ENCODE measurements at regions not wholly inside any gene's neighbourhood (a gene's known extent, or its start where the extent isn't known, plus 50 kb on each side); places are given as distances from the start of the nearest gene placed in this dataset.
A peak's percentile ranks its signal among the peaks of the same experiment; 100 is the strongest.
"Not testable (repeated sequence)": the region's sequence is repeated elsewhere in the genome, so short reads cannot be mapped to it uniquely, and the experiment has no call there.

DNA sequence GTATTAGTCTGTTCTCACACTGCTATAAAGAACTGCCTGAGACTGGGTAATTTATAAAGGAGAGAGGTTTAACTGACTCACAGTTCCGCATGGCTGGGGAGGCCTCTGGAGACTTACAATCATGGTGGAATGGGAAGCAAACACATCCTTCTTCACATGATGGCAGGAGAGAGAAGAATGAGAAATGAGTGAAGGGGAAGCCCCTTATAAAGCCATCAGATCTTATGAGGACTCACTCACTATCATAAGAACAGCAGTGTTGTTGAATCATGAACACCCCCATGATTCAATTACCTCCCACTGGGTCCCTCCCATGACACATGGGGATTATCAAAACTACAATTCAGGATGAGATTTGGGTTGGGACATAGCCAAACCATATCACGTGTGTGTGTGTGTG is 1764.4 kb upstream of the SEL1L start:
- DNase-seq (ENCODE audit: low spot score) = not testable (repeated sequence)

DNA sequence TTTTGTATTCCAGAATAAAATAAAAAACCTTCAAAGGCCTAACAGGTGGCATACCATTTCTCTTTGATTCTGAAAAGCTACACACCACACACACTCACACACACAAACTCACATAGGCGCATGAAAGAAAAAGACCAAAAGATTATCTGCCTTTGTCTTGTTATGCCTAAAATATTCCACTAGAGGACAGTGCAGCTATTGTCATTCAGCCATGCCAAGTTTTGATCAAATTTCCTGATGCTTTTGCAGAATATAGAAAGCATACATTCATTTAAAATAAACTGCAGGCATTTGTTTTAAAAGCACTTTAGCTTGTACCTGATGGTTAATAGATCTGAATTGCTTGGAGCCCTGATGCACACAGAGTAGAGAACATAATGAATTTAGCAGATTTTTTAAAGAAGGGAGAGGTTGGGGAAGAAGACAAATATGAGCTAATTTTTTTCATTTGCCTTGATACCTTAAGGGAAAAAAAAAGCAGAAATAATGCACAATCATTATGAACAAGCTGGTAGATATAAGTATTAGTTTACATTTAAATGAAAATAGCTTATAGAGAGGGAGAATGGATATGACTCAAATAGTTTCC is 1766.9 kb upstream of the SEL1L start:
- peak; percentile 5 for DNase-seq (ENCODE audit: low spot score)

DNA sequence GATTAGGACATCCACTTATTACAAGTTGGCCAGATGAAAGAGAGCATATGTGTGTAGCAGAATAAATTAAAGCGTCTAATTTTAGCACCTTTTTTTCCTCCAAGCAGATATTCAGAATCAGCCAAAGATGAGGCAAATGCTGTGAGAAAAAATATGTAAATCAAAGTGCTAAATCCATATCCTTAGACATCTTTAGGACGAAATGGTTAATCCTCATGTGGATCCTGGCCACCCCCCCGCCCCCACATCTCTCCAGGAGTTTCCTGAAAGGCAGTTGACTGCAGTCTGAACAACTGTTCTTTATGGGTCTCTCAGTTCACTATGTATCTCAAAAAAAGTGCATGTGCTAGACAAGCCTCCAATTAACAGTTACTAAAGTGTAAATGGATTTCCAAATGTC is 1768.1 kb upstream of the SEL1L start:
- no peak for DNase-seq (ENCODE audit: low spot score)

DNA sequence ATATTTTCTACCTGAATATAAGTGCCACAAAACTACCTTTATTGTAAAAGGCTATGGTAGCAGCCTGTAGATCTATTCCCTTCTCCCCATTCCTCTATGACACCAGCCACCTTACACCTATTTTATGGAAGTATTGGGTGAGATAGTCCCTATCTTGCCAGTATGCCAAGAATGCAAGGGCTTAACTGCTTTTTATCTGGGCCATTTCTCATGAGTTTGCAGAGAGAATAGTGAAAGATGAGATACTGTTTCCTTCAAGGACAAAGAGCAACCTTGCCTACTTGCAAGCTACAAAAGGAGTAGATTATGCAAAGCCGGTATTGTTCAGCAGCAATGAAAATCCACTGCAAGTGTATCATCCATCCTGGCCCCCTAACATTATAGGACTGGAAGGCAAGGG is 1775.6 kb upstream of the SEL1L start:
- DNase-seq (ENCODE audit: low spot score) = no peak

DNA sequence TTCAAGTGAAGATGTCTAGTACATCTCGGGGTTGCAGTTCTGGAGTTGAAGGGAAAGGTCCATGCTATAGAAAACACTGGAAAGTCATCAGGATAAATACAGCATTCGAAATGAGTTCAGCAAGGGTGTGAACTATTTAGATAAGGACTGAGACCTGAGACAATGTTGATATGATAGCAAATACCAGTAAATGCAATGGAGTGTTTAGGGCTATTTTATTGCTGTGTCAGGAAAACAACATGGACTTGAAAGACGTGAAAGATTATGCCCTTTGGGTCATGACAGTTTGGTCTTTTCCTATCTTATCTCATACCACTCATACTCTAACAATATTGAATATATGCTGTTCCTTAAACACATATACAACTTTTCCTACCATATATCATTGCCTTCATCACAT is 1776.2 kb upstream of the SEL1L start:
- no peak for DNase-seq (ENCODE audit: low spot score)

DNA sequence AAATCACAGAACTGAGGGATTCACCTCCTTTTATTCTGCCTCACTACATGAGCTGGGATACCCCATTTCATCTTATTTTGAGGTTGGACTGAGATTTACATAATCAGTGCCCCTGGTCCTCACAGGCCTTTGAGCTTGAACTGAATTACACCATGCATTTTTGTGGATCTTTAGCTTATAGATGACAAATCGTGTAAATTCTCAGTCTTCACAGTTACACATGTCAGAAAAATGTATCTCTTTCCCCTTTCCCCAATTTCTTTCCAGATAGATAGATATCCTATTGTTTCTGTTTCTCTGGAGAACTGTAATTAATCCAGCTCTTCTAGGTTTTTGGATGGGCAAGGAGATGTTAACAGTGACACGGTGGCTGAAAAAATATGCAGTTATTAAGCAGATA is 1778.9 kb upstream of the SEL1L start:
- DNase-seq (ENCODE audit: low spot score) = no peak

DNA sequence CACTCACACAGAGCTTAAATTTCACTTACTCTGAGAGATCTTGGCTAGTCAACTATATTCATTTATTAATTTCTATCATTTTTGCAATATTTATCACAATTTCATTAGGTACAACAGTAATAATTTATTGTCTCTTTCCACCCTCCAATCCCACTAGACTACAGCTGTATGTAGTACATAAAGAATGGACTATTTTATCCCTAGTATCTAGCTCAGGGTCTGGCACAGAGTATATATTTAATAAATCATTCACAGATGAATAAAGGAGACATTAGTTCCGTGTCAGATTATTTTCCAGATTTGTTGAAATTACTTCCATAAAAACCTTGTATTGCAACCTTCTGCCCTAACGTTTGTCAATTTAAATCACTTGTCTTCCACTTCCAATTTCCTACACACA is 1781.1 kb upstream of the SEL1L start:
- no peak for DNase-seq (ENCODE audit: low spot score)

DNA sequence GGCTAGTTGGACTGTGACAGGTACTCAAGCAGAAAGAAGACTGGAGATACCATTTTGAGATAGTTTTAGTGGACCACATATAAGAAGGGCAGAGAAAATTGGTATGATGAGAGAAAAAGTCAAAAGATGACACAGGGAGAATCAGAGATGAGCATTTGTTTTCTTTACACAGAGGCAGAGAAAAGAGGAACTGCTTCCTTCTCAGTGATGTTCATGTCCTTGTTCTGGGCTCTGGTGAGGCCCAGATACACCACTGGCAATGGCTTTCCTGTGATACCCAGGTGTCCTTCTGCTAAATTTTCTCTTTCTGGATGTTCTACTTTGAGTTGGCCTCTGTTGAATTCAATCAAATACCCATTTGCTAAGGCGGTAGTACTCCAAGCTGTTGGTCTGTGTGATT is 1782.7 kb upstream of the SEL1L start:
- DNase-seq (ENCODE audit: low spot score) = no peak

DNA sequence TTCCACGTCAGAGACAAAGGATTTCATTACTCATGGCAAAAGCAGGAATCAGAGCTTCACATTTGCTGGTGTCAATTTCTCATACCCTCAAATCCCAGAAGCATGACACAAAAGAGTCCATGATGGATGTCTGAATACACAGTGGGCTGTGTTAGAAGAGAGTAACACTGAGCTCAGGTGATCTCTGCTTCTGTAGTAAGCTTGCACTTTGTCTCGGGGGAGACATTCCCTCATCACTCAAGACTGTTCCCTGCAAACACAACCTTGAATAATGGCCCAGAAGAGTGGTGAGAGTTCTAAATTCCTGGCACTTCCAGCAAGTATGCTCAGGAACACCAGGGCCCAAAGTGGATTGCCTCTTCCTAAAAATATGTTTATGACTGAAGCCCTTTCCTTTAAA is 1787.2 kb upstream of the SEL1L start:
- no peak for DNase-seq (ENCODE audit: low spot score)

DNA sequence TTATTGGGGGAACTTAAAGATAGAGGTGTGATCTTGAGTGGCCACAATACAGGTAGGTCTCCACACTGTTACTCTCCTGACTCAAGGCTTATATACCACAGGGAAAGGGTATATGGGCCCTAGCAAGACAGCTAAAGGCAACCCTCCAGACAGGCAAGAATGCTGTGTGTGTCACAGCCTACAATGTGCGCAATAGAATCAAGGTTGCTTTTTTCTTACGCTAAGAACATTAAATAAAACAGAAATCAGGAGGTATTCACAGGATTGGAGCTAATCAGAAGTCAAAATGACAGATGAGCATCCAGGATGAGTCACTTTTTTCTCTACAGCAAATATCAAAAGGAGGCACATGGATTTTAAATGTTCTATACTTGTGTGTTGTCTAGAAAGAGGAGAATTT is 1797.9 kb upstream of the SEL1L start:
- DNase-seq (ENCODE audit: low spot score) = no peak

DNA sequence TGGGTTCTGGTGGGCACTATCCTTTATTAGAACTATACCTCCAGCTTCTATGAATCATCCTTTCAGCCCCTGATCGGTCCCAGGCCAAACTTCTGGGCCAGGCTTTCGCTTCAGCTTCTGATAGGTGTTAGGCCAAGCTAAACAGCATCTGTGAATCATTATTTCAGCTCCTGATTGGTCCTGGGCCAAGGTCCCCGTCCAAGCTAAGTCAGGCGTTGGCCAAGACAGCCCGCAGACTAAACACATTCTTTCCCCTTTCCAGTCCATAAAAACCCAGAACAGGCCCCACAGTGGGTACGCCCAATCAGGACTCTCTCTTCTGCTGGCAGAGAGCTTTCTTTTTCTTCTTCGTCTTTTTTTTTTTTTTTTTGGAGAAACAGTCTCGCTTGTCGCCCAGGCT is 1808.9 kb upstream of the SEL1L start:
- no peak for DNase-seq (ENCODE audit: low spot score)

DNA sequence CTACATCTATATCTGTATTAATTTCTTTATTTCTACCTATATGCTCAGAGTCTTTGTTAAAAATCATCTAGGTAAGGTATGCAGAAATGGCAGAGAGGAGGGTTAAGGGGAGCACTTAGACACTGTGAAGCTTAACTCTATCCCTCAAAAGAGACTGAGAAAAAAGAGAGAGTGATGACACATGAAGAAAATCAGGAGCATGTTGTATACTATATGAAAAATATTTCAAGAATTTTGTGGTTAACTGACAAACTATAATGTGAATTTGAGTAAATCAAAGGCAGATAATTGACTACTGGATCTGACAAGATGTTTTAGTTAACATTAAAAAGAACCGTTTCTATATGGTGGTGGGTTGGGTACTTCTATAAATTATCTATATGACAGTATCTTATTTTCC is 1814.2 kb upstream of the SEL1L start:
- no peak for DNase-seq (ENCODE audit: low spot score)

DNA sequence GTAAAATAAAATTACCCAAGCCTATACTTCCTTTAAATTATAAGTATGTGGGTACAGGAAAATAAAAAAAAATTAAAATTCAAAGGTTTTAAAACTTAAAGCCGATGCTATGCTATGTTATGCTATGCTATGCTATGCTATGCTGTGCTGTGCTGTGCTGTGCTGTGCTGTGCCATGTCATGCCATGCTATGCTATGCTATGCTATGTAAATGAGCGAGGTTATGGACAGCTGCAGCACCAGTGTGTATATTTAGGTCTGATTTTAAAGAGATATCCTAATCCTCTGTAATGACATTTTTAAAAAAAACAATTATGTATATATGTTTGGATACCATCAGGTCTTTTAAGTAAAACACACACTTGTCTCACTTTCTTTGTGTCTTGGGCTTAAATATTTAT is 1822.0 kb upstream of the SEL1L start:
- no peak for DNase-seq (ENCODE audit: low spot score)

DNA sequence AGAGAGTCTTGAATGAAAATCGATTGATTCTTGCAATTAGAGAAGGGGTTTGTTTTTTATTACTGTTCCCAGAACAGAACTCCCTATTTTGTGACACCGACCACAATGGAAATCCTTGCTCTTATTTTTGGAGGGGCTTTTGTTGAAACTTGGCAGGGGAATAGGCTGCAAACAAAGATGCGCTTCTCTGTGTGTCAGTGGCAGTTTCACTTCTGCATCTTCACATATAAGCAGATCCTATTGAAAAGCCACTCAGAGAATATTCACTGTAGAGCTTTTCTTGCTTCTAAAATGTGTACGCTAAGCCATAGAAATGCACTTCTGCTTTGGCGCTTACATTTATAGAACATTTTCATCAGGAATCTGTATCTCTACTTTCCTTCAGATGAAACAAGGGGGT is 1822.4 kb upstream of the SEL1L start:
- no peak for DNase-seq (ENCODE audit: low spot score)

DNA sequence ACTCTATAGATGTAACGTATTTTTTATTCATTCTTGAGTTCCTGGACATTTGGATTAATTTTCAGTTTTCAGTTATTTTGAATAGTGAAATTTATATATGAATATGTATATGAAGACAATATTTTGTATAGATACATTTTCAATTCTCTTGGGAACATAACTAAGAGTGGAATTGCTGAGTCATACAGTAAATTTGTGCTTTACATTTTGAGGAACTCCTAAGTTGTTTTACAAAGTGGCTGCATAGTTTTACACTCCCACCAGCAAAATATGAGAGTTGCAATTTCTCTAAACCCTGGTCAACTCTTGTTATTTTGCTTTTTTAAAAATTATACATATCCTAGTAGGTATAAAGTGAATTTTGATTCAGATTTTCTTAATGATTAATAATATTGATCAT is 1838.6 kb upstream of the SEL1L start:
- no peak for DNase-seq (ENCODE audit: low spot score)

DNA sequence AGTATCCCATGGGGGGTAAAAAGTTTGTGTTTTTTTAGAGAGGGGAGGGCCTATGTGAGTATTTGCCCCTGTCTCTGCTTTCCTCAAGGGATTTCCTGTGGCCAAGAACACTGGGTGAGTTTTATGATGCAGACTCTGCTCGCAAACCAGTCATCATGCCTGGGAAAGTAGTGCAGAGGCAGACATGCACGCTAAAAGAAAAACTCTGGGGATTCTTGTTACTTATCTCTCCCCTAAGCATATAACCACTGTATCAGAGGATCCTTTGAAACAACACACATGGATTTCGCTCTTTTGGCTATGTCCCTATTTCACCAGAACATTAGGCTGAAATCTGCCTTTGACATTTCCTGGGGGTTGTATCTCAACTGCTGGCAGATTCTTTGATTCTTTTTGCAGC is 1845.8 kb upstream of the SEL1L start:
- DNase-seq (ENCODE audit: low spot score) = no peak

DNA sequence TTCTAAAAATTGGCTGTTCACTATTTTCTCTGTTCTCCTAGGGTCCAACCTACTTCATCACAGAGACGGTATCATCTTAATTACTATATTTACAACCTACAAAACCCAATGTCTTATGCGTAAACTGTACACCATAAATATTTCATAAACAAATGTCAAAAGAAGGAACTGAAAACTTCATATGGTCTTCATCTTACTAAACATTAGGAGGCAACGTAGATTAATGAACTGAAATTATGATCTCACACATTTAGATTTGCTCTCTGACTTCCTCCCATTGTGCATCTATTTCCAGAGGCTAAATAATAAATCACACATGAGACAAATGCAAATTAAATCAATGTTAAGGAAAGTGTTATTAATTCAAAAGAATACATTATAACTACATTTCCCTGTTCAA is 1850.6 kb upstream of the SEL1L start:
- no peak for DNase-seq (ENCODE audit: low spot score)

DNA sequence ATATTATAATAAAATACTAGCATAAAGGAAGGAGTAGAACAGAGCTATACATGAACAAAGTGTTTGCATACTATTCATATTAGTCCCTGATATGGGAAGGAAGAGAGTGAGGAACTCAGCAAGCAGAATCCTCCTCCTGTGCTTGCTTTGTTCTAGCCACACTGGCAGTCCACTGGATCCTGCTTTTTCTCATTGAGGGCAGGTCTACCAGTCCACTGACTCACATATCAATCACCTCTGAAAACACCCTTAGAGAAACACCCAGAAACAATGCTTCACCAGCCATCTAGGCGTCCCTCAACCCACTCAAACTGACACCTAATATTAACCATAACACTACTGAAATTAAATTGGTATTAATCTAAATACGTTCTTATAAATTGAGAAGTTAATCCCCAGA is 1861.7 kb upstream of the SEL1L start:
- no peak for DNase-seq (ENCODE audit: low spot score)

DNA sequence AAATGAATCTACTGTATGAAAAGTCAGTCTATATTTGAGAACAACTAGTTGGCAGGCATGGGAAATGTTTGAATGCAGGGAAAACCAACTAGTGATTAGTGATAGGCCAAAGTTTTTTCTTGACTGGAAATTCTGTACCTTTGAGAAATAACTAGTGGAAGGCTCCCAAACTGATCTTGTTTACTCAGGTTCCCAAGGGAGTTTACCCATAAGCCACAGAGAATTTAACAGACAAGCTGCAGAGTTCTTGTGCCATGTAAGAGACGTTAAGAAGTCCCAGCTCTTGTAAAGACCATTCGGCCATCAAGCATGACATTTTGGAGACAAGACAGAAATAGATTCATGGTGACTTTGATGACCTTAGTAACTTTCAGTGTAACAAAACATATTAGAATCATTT is 1882.8 kb upstream of the SEL1L start:
- no peak for DNase-seq (ENCODE audit: low spot score)

DNA sequence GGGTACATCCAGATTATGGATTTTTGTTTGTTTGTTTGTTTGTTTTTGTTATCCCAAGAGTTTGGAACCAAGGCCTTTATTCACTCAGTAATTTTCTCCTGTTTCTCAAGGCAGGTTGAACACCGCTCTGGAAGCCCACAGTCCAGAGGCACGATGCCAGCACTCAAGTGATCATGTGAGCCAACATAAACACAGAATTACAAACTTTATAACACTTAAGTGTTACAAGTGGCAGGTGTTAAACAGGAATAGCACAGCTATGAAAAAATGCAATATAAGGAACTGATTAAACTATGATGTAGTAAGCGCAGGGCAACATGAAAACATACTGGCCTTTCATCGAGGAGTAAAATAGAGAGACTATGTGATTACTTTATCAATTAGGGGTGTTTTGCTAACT is 1885.8 kb upstream of the SEL1L start:
- no peak for DNase-seq (ENCODE audit: low spot score)

DNA sequence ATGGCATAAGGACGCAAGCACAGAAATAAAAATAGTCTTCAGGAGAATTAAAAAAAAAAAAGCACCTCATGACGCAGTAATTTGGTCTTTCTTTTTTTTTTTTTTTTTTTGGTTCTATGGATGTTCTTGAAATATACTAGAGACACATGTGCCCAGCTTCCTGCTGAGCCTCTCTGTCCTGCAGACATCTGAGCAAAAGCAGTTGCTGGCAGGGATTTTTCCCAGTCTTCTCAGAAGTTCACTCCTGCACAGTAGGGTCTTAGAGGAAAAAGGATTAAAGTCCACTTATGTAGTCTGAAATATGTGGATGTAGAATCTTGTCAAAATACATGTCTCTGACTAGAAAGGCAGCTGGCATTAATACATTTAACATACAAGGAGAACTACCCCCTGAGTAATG is 1888.1 kb upstream of the SEL1L start:
- no peak for DNase-seq (ENCODE audit: low spot score)

DNA sequence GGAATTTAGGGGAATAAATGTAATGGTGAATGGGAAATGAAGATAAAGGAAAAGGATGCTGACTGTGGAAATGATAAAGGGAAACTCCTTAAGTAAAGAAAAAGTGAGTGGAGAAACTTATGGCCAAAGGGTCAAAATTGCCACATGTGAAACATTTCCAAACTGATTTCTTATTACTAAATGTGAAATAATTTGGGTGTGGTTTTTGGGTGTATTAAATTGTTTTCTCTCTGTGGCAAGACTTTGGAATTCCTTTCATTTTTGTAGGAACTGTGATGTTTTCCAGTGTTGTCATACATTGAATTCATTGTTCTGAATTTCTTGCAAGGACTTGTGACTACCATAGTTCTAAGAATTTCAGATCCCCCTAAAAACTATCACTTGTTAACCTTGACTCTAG is 1891.5 kb upstream of the SEL1L start:
- no peak for DNase-seq (ENCODE audit: low spot score)

DNA sequence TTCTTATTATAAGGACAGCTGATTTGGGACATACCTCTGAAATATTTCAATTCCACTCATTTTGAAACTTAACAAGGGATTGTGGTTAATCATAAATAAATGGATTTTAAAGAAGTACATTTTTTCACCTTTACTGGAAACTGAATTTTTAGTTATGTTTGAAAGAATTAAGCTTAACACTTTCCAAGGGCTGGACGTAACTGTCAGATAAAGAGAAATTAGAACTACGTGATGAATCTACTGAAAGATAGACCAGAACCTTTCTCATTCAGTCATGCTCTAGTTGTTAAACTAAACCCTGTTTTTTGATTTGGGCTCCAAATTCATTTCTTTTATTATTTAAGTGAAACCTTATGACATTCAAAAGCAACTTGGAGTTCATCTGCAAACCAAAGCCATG is 1892.1 kb upstream of the SEL1L start:
- DNase-seq (ENCODE audit: low spot score) = no peak

DNA sequence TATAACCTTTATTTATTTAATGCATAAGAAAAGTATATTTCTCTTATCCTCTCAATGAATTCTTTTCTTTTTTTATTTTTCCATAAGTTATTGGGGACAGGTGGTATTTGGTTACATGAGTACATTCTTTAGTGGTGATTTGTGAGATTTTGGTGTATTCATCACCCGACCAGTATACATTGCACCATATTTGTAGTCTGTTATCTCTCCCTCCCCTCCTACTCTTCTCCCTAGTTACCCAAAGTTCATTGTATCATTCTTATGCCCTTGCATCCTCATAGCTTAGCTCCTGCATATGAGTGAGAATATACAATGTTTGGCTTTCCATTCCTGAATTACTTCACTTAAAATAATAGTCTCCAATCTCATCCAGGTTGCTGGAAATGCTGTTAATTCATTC is 1900.0 kb upstream of the SEL1L start:
- no peak for DNase-seq (ENCODE audit: low spot score)

DNA sequence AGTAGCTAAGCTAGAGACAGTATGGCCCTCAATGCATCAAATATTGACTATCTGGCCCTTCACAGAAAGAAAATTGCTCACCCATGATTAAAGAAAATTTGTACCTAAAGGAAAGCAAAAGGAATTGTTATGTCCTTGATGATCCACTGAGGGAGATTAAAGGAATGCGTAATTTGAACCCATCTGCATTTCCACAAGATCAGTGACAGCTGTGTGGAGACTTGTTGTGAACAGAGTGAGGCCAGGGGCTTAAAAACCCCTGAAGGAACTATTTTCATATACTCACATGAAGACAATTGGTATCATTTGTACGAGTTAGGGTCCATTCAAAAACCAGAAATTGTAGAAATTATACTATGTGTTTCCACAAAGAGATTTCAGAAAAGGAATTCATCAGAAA is 1908.1 kb upstream of the SEL1L start:
- DNase-seq (ENCODE audit: low spot score) = no peak

All from globus pallidus (tissue), 1 donor.